ENCODE measurements at regions not wholly inside any gene's neighbourhood (a gene's known extent, or its start where the extent isn't known, plus 50 kb on each side); places are given as distances from the start of the nearest gene placed in this dataset.

- TF ChIP-seq, protein P1, sequence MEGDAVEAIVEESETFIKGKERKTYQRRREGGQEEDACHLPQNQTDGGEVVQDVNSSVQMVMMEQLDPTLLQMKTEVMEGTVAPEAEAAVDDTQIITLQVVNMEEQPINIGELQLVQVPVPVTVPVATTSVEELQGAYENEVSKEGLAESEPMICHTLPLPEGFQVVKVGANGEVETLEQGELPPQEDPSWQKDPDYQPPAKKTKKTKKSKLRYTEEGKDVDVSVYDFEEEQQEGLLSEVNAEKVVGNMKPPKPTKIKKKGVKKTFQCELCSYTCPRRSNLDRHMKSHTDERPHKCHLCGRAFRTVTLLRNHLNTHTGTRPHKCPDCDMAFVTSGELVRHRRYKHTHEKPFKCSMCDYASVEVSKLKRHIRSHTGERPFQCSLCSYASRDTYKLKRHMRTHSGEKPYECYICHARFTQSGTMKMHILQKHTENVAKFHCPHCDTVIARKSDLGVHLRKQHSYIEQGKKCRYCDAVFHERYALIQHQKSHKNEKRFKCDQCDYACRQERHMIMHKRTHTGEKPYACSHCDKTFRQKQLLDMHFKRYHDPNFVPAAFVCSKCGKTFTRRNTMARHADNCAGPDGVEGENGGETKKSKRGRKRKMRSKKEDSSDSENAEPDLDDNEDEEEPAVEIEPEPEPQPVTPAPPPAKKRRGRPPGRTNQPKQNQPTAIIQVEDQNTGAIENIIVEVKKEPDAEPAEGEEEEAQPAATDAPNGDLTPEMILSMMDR (IDR thresholded peaks at IDR 0.05): no peak
- TF ChIP-seq, protein P2, sequence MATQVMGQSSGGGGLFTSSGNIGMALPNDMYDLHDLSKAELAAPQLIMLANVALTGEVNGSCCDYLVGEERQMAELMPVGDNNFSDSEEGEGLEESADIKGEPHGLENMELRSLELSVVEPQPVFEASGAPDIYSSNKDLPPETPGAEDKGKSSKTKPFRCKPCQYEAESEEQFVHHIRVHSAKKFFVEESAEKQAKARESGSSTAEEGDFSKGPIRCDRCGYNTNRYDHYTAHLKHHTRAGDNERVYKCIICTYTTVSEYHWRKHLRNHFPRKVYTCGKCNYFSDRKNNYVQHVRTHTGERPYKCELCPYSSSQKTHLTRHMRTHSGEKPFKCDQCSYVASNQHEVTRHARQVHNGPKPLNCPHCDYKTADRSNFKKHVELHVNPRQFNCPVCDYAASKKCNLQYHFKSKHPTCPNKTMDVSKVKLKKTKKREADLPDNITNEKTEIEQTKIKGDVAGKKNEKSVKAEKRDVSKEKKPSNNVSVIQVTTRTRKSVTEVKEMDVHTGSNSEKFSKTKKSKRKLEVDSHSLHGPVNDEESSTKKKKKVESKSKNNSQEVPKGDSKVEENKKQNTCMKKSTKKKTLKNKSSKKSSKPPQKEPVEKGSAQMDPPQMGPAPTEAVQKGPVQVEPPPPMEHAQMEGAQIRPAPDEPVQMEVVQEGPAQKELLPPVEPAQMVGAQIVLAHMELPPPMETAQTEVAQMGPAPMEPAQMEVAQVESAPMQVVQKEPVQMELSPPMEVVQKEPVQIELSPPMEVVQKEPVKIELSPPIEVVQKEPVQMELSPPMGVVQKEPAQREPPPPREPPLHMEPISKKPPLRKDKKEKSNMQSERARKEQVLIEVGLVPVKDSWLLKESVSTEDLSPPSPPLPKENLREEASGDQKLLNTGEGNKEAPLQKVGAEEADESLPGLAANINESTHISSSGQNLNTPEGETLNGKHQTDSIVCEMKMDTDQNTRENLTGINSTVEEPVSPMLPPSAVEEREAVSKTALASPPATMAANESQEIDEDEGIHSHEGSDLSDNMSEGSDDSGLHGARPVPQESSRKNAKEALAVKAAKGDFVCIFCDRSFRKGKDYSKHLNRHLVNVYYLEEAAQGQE (IDR thresholded peaks at IDR 0.05; ENCODE audit: insufficient read depth in 1 of 2, low read depth in 2 of 2, low read length in 1 of 2): no peak
- TF ChIP-seq POLR2AphosphoS5 (IDR thresholded peaks at IDR 0.05; ENCODE audit: low read depth, low read length): no peak
- TF ChIP-seq SIN3A (IDR thresholded peaks at IDR 0.05; ENCODE audit: borderline replicate concordance, insufficient read depth, low read depth, low read length): no peak
Measured at GRCh38 chr3:166191411-166191810, 354.2 kb upstream of the BCHE start.
